ENCODE measurements at regions not wholly inside any gene's neighbourhood (a gene's known extent, or its start where the extent isn't known, plus 50 kb on each side); places are given as distances from the start of the nearest gene placed in this dataset.

DNA sequence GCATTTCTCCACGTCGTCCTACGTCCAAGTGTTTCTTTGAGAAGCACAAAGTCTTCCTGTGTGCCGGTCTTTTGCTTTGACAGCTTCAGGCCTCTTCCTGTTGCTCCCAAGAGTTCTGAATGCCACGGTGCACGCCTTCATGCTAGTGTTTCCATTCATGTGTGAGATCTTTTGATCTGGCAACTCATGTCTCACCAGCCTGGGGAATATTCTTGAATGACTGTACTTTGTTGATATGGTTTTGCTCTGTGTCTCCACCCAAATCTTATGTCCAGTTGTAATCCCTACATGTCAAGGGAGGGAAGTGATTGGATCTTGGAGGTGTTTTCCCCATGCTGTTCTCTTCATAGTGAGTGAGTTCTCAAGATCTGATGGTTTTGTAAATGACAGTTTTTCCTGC, 129.6 kb upstream of the THBS2 start:
- TF ChIP-seq, protein P1, sequence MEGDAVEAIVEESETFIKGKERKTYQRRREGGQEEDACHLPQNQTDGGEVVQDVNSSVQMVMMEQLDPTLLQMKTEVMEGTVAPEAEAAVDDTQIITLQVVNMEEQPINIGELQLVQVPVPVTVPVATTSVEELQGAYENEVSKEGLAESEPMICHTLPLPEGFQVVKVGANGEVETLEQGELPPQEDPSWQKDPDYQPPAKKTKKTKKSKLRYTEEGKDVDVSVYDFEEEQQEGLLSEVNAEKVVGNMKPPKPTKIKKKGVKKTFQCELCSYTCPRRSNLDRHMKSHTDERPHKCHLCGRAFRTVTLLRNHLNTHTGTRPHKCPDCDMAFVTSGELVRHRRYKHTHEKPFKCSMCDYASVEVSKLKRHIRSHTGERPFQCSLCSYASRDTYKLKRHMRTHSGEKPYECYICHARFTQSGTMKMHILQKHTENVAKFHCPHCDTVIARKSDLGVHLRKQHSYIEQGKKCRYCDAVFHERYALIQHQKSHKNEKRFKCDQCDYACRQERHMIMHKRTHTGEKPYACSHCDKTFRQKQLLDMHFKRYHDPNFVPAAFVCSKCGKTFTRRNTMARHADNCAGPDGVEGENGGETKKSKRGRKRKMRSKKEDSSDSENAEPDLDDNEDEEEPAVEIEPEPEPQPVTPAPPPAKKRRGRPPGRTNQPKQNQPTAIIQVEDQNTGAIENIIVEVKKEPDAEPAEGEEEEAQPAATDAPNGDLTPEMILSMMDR (IDR thresholded peaks at IDR 0.05): no peak
- no peak for TF ChIP-seq POLR2AphosphoS5 (IDR thresholded peaks at IDR 0.05)

All from prostate gland (tissue), 2 donors.